ENCODE measurements at regions not wholly inside any gene's neighbourhood (a gene's known extent, or its start where the extent isn't known, plus 50 kb on each side); places are given as distances from the start of the nearest gene placed in this dataset.

DNA sequence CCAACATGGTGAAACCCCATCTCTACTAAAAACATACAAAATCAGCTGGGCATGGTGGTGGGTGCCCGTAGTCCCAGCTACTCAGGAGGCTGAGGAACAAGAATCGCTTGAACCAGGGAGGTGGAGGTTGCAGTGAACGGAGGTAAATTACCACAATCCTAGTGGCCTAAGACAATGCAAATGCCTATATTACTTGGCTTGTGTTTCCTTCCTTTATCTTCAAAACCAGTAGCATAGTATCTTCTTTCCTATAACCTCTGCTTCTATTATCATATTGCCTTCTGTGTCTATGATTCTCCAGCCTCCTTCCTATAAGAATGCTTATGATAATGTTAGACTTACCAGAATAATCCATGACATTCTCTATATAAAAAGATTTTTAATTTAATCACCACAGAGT is 156.2 kb upstream of the RGS18 start:
- no peak for TF ChIP-seq CTCF (IDR thresholded peaks at IDR 0.05; ENCODE audit: low read depth, low read length)
- TF ChIP-seq, protein P1, sequence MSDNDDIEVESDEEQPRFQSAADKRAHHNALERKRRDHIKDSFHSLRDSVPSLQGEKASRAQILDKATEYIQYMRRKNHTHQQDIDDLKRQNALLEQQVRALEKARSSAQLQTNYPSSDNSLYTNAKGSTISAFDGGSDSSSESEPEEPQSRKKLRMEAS (IDR thresholded peaks at IDR 0.05; ENCODE audit: low read depth, low read length) = no peak

All from NB4 (cell line).